Fibroblast of mammary gland (primary cell): ENCODE measurements at regions not wholly inside any gene's neighbourhood (a gene's known extent, or its start where the extent isn't known, plus 50 kb on each side); places are given as distances from the start of the nearest gene placed in this dataset.

ENCODE experiments used
- DNase-seq: peaks from one replicate; pipeline ENCODE4 v3.0.0-alpha.2; 2010; ENCODE audit warnings: low read depth
- H3K4me3 ChIP-seq: 2 replicates; pipeline ENCODE4 v1.5.1; 2011; ENCODE audit warnings: low read depth, mild to moderate bottlenecking, low read length, moderate library complexity; ENCODE audit not compliant: control insufficient read depth
- CTCF ChIP-seq: conservative IDR thresholded peaks from 2 replicates; pipeline ENCODE4 v1.5.1; 2011; ENCODE audit warnings: low read depth, low read length, inconsistent platforms; ENCODE audit not compliant: control insufficient read depth, insufficient read depth

GRCh38 chr18:75927791-75928190 is 500.3 kb upstream of the SMIM21 start:
- no peak for DNase-seq
- no peak overlapping the region for H3K4me3 ChIP-seq
- no peak for TF ChIP-seq CTCF

GRCh38 chr18:75926811-75927210 is 499.3 kb upstream of the SMIM21 start:
- TF ChIP-seq CTCF, result no peak
- peak; percentile 53 for DNase-seq
- no peak overlapping the region for H3K4me3 ChIP-seq

GRCh38 chr18:75923169-75923568 is 495.7 kb upstream of the SMIM21 start:
- peak; percentile 74 for DNase-seq
- no peak for TF ChIP-seq CTCF
- no peak overlapping the region for H3K4me3 ChIP-seq

GRCh38 chr18:75916624-75916982 is 489.1 kb upstream of the SMIM21 start:
- DNase-seq, result no peak
- no peak overlapping the region for H3K4me3 ChIP-seq
- no peak for TF ChIP-seq CTCF

GRCh38 chr18:75915941-75916623 is 488.6 kb upstream of the SMIM21 start:
- H3K4me3 ChIP-seq, result no peak overlapping the region
- no peak for DNase-seq
- no peak for TF ChIP-seq CTCF

- no peak overlapping the region for H3K4me3 ChIP-seq
- DNase-seq, result no peak
- TF ChIP-seq CTCF, result no peak
These were observed 485.3 kb upstream of the SMIM21 start for GRCh38 chr18:75912829-75913228.

- TF ChIP-seq CTCF, result no peak
- no peak for DNase-seq
- H3K4me3 ChIP-seq, result no peak overlapping the region
These were observed 476.9 kb upstream of the SMIM21 start for GRCh38 chr18:75904416-75904815.
